ENCODE measurements at regions not wholly inside any gene's neighbourhood (a gene's known extent, or its start where the extent isn't known, plus 50 kb on each side); places are given as distances from the start of the nearest gene placed in this dataset.

DNA sequence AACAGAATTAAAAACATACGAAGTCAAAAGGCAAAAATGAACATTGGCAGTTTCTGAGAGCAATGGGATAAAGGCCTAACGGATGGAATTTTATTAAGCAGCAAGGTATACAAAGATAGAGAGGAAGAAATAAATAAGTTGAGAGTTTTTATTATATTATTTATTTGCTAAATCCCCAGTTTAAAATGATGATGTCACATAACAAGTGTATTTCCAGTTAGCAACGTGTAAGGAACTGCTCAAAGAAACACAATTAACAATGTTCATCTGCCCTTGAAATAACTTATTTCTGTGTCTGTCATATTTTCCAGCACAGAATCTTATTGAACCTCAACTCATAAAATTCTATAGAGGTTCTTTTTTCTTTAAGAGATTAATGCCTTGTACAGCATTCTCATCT lies 108.6 kb upstream of the TMEM106B start:
- TF ChIP-seq, protein P1, sequence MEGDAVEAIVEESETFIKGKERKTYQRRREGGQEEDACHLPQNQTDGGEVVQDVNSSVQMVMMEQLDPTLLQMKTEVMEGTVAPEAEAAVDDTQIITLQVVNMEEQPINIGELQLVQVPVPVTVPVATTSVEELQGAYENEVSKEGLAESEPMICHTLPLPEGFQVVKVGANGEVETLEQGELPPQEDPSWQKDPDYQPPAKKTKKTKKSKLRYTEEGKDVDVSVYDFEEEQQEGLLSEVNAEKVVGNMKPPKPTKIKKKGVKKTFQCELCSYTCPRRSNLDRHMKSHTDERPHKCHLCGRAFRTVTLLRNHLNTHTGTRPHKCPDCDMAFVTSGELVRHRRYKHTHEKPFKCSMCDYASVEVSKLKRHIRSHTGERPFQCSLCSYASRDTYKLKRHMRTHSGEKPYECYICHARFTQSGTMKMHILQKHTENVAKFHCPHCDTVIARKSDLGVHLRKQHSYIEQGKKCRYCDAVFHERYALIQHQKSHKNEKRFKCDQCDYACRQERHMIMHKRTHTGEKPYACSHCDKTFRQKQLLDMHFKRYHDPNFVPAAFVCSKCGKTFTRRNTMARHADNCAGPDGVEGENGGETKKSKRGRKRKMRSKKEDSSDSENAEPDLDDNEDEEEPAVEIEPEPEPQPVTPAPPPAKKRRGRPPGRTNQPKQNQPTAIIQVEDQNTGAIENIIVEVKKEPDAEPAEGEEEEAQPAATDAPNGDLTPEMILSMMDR (conservative IDR thresholded peaks at IDR 0.05; ENCODE audit: low read length), result no peak
- TF ChIP-seq EZH2phosphoT487 (IDR thresholded peaks at IDR 0.05; ENCODE audit: borderline replicate concordance, low read depth, low read length), result no peak

All from OCI-LY7 (cell line).